ENCODE measurements at regions not wholly inside any gene's neighbourhood (a gene's known extent, or its start where the extent isn't known, plus 50 kb on each side); places are given as distances from the start of the nearest gene placed in this dataset.

GRCh38 chr12:111025301-111025700 is 104.9 kb upstream of the MYL2 start:
- Histone ChIP-seq H3K9me3 (ENCODE audit: control insufficient read depth, insufficient read depth, low read length) (no peaks in the 10 kb centered on the region), H3K27me3 (ENCODE audit: control insufficient read depth, insufficient read depth, low read length) (peaks cover 10% of the 10 kb centered on the region), H3K27ac (ENCODE audit: low read depth, low read length) (no peak overlapping the region), H3K4me3 (ENCODE audit: low read depth, low read length) (no peak overlapping the region)
- no peak for DNase-seq (ENCODE audit: low read depth, low spot score)
- TF ChIP-seq, protein P1, sequence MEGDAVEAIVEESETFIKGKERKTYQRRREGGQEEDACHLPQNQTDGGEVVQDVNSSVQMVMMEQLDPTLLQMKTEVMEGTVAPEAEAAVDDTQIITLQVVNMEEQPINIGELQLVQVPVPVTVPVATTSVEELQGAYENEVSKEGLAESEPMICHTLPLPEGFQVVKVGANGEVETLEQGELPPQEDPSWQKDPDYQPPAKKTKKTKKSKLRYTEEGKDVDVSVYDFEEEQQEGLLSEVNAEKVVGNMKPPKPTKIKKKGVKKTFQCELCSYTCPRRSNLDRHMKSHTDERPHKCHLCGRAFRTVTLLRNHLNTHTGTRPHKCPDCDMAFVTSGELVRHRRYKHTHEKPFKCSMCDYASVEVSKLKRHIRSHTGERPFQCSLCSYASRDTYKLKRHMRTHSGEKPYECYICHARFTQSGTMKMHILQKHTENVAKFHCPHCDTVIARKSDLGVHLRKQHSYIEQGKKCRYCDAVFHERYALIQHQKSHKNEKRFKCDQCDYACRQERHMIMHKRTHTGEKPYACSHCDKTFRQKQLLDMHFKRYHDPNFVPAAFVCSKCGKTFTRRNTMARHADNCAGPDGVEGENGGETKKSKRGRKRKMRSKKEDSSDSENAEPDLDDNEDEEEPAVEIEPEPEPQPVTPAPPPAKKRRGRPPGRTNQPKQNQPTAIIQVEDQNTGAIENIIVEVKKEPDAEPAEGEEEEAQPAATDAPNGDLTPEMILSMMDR (IDR thresholded peaks at IDR 0.05; ENCODE audit: low read depth, low read length): no peak
- POLR2A ChIA-PET: no interaction called here
- CTCF ChIA-PET: no interaction called here

- TF ChIP-seq, protein P1 (IDR thresholded peaks at IDR 0.05; ENCODE audit: low read depth, low read length): peak; percentile 58
- H3K27ac ChIP-seq (ENCODE audit: low read depth, low read length): no peak overlapping the region
- ChIA-PET CTCF (interaction anchor here (1.1 to 2.9 kb wide), 2 partner anchors 19 to 275 kb away, joined by 4 to 11 read pairs; no protein-coding TSS in a partner anchor), POLR2A (no interaction called here)
- peaks cover 4% of the 10 kb centered on the region for H3K27me3 ChIP-seq (ENCODE audit: control insufficient read depth, insufficient read depth, low read length)
- H3K4me3 ChIP-seq (ENCODE audit: low read depth, low read length): no peak overlapping the region
- no peak for DNase-seq (ENCODE audit: low read depth, low spot score)
- H3K9me3 ChIP-seq (ENCODE audit: control insufficient read depth, insufficient read depth, low read length): no peaks in the 10 kb centered on the region
Observed at GRCh38 chr12:111024205-111024801, 103.9 kb upstream of the MYL2 start.

- Histone ChIP-seq H3K27ac (ENCODE audit: low read depth, low read length) (no peak overlapping the region), H3K4me3 (ENCODE audit: low read depth, low read length) (no peak overlapping the region), H3K9me3 (ENCODE audit: control insufficient read depth, insufficient read depth, low read length) (no peaks in the 10 kb centered on the region), H3K27me3 (ENCODE audit: control insufficient read depth, insufficient read depth, low read length) (no peaks in the 10 kb centered on the region)
- TF ChIP-seq, protein P1 (IDR thresholded peaks at IDR 0.05; ENCODE audit: low read depth, low read length): no peak
- DNase-seq (ENCODE audit: low read depth, low spot score): no peak
- ChIA-PET POLR2A (no interaction called here), CTCF (interaction anchor here (0.5 to 2.9 kb wide), 4 partner anchors 101 to 291 kb away, joined by 3 to 11 read pairs (median 3); no protein-coding TSS in a partner anchor)
Observed at GRCh38 chr12:111022386-111022785, 102.0 kb upstream of the MYL2 start.

- no peak overlapping the region for H3K27ac ChIP-seq (ENCODE audit: low read depth, low read length)
- ChIA-PET POLR2A (no interaction called here), CTCF (no interaction called here)
- no peak for DNase-seq (ENCODE audit: low read depth, low spot score)
- H3K27me3 ChIP-seq (ENCODE audit: control insufficient read depth, insufficient read depth, low read length): no peaks in the 10 kb centered on the region
- TF ChIP-seq, protein P1 (IDR thresholded peaks at IDR 0.05; ENCODE audit: low read depth, low read length): no peak
- H3K9me3 ChIP-seq (ENCODE audit: control insufficient read depth, insufficient read depth, low read length): no peaks in the 10 kb centered on the region
- H3K4me3 ChIP-seq (ENCODE audit: low read depth, low read length): no peak overlapping the region
Observed at GRCh38 chr12:111014547-111014946, 94.2 kb upstream of the MYL2 start.

DNA sequence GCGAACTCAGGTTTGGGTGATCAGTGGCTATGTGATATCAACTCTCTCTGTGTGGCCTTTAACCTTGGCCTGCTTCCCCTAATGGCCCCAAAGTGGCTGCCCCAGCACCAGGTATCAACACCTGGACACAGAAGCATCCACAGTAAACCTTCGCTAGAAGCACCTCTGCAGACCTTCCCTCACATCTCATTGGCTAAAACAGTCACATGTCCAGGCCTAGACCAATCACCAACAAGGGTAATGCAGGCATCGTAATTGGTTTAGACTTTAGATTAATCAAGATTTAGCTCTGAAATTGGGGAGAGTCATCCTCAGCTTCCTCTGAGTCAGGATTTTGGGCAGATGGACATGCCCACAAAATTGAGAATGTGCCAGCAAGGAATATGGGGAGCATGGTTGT is 92.5 kb upstream of the MYL2 start:
- Histone ChIP-seq H3K9me3 (ENCODE audit: control insufficient read depth, insufficient read depth, low read length) (no peaks in the 10 kb centered on the region), H3K4me3 (ENCODE audit: low read depth, low read length) (no peak overlapping the region), H3K27ac (ENCODE audit: low read depth, low read length) (no peak overlapping the region), H3K27me3 (ENCODE audit: control insufficient read depth, insufficient read depth, low read length) (no peaks in the 10 kb centered on the region)
- TF ChIP-seq, protein P1 (IDR thresholded peaks at IDR 0.05; ENCODE audit: low read depth, low read length): no peak
- POLR2A ChIA-PET: no interaction called here
- no peak for DNase-seq (ENCODE audit: low read depth, low spot score)
- CTCF ChIA-PET: no interaction called here
